GM12872 (cell line): ENCODE measurements at regions not wholly inside any gene's neighbourhood (a gene's known extent, or its start where the extent isn't known, plus 50 kb on each side); places are given as distances from the start of the nearest gene placed in this dataset.

ENCODE experiments used
- TF ChIP-seq, protein P1 (sequence below): IDR thresholded peaks from 3 replicates; pipeline ENCODE4 v1.5.1; 2011; ENCODE audit warnings: low read depth, mild to moderate bottlenecking, low read length, moderate library complexity; ENCODE audit not compliant: insufficient read depth

DNA sequence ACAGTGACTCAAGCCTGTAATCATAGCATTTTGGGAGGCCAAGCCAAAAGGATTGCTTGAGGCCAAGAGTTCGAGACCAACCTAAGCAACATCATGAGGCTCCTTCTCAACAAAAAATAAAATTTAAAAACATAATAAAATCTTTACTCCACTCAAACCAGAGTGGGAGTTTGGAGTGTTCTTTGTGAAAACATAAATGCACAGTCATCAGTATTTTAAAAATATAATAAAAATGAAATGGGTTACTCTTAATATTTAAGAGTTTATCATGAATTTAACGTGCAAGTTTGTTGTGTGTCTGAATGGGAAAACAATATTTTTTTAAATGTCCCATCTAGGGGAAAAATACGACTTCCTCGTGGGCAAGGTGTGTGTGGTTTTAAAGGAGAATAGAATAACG lies 78.6 kb upstream of the STARD13 start:
- TF ChIP-seq, protein P1, sequence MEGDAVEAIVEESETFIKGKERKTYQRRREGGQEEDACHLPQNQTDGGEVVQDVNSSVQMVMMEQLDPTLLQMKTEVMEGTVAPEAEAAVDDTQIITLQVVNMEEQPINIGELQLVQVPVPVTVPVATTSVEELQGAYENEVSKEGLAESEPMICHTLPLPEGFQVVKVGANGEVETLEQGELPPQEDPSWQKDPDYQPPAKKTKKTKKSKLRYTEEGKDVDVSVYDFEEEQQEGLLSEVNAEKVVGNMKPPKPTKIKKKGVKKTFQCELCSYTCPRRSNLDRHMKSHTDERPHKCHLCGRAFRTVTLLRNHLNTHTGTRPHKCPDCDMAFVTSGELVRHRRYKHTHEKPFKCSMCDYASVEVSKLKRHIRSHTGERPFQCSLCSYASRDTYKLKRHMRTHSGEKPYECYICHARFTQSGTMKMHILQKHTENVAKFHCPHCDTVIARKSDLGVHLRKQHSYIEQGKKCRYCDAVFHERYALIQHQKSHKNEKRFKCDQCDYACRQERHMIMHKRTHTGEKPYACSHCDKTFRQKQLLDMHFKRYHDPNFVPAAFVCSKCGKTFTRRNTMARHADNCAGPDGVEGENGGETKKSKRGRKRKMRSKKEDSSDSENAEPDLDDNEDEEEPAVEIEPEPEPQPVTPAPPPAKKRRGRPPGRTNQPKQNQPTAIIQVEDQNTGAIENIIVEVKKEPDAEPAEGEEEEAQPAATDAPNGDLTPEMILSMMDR = no peak

DNA sequence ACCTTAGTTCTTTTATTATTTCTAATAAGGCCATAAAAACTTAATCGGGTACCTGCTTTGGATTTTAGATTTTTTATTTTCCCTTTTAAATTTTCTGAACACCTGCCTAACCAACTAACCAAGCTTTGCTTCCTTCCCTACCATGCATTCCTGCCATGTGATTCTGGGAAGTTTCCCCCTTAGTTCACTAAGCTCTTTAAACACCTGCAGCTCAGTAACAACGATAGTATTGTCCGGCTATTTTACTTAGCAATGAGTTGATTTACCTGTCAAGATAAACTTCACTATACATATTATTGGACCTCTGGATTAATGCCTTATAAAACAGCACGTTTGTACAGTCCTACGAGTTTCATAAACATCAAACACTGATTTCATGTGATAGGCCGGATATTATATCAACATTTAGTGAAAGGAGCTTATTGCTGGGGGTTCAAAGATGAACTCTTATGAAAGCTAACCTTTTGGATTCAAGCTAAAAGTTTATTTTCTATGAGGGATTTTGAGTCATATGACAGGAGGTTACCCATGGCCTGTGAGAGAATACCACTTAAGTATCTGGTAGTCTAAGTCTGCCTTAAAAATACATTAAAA lies 81.0 kb upstream of the STARD13 start:
- TF ChIP-seq, protein P1 = no peak

DNA sequence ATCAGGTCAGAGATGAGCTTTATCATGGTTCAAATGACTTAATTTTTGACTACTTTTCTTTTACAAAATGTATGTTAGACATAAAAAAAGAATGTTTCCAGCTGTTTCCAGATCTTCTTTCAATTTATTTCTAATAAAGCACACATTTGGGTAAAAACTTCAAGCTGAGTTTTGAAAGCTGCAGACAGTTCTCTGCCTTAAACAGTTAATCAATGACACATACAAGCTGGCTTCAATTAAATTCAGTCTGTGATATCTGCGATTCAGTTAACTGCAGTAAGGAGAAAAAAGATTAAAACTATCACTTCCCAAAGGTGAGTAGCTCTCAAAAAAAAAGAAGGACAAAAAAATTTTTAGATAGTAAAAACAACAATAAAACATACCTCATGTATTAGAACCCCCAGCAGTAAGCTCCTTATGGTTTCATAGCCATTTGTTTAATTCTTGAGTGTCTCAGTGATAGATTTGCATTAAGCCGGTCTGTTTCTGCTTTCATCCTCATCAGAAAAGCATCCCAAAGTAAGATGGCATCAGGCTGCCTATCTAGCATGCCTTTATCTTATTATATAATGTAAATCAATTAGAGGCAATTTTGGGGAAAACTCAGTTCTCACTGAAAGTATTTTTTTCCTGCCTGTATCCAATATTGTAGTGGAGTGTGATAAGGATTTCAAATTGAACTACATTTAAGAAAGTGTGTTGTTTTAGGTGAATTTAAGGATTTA lies 81.8 kb upstream of the STARD13 start:
- TF ChIP-seq, protein P1 = no peak

DNA sequence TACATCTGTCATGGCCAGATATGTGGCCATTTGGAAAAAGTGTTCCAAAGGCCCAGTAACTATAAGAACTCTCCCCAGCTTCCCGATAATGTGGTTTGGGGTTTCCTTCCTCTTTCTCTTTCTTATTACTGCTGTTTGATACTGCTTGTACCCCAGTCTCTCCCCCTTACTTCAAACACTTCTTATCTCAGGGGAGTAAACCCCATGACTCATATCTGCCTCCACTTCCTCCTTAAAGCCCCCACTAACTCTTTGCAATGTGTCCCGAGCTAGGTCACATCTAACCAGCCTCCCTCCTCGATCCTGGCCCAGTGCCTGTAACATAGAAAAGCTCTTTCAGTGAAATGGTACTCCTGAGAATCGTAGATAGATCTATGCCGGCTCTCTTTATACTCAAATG lies 82.4 kb upstream of the STARD13 start:
- TF ChIP-seq, protein P1 = no peak

DNA sequence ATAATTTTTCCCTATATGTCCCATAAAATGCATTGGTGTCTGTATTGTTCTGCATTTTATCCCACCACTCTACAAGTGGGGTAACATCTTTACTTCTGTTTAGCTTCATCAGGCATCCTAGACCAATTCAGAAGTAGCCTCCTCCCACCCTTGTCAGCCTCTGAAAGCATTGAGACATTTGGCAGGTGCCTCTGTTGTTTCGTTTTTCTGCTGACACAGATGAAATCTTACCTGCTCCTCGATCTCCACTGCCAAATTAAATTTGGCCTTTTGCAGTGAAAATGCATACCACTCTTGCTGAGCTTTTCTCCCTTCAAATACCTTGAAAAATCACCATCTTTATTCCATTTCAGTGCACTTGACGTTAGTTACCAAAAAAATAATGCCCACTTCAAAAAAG lies 83.5 kb upstream of the STARD13 start:
- TF ChIP-seq, protein P1 = no peak

DNA sequence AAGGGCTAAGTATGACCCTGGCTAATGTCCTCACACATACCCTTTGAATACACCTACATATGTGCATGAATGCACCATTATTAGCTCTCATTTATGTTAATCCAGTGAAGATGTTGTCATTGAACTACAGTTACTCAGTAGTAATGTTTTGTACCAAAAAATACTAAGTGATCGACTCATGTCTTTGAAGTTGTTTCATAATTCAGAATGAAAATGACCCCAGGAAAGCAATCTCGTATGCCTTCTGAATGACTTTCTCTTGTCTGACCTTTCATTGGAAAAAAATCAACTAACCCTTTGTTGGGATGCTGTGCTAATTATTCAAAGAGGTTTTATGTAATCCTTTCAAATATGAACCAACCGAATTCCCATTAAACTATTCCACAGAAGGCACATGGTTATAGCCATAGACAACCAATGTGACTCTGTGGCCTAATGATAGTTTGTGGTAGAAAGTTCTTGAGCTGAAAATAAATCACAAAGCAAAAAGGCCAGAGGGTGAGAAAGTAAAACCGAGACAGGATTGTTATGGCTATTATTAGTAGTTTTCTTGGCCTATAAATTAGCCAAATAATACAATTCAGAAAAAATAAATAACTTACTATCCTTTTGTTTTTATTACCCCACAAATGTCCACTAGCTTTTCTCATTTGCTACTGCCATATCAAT lies 86.8 kb upstream of the STARD13 start:
- TF ChIP-seq, protein P1 = no peak

DNA sequence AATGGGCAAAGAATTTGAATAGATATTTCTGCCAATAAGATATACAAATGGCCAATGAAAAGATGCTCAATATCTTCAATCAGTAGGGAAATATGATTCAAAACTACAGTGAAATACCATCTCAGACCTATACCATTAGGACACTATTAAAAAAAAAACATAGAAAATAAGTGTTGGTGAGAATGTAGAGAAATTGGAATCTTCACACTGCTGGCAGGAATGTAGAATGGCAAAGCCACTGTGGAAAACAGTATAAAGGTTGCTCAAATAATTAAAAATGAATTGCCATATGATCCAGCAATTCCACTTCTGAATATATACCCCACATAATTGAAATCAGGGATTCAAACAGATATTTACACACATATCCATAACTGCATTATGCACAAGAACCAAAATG lies 88.1 kb upstream of the STARD13 start:
- TF ChIP-seq, protein P1 = no peak
